NT2/D1 (cell line): ENCODE measurements at regions not wholly inside any gene's neighbourhood (a gene's known extent, or its start where the extent isn't known, plus 50 kb on each side); places are given as distances from the start of the nearest gene placed in this dataset.

Experiments used
- DNase-seq: peaks from one replicate; pipeline ENCODE4 v3.0.0-alpha.2; 2011; ENCODE audit warnings: low read depth, low spot score
- H3K27me3 ChIP-seq: 2 replicates; pipeline ENCODE4 v1.6.0; 2011; ENCODE audit warnings: mild to moderate bottlenecking; ENCODE audit not compliant: insufficient read length, insufficient read depth
- H3K36me3 ChIP-seq: 2 replicates; pipeline ENCODE4 v1.6.1; 2011; ENCODE audit warnings: mild to moderate bottlenecking, low read length, mixed read lengths; ENCODE audit not compliant: insufficient read depth, insufficient read length
- H3K4me1 ChIP-seq: 2 replicates; pipeline ENCODE4 v1.5.1; 2011; ENCODE audit not compliant: insufficient read depth, insufficient read length
- H3K4me3 ChIP-seq: 2 replicates; pipeline ENCODE4 v1.5.1; 2011; ENCODE audit warnings: low read depth; ENCODE audit not compliant: insufficient read length
- H3K9ac ChIP-seq: 2 replicates; pipeline ENCODE4 v1.6.0; 2011; ENCODE audit warnings: low read depth; ENCODE audit not compliant: insufficient read length
- H3K9me3 ChIP-seq: 2 replicates; pipeline ENCODE4 v1.5.1; 2011; ENCODE audit warnings: mild to moderate bottlenecking, low read length; ENCODE audit not compliant: insufficient read depth
- SUZ12 ChIP-seq: IDR thresholded peaks from 2 replicates; pipeline ENCODE4 v1.6.1; 2011; ENCODE audit not compliant: insufficient read length, insufficient read depth; ENCODE audit errors: extremely low read depth
- YY1 ChIP-seq: IDR thresholded peaks from 2 replicates; pipeline ENCODE4 v1.6.1; 2011; ENCODE audit not compliant: insufficient read length, insufficient read depth
- ZNF274 ChIP-seq: IDR thresholded peaks from 2 replicates; pipeline ENCODE4 v1.6.1; 2011; ENCODE audit warnings: mild to moderate bottlenecking, low read depth, low read length

GRCh38 chr12:13587721-13588390 lies 391.3 kb downstream of the EMP1 start:
- no peaks in the 10 kb centered on the region for H3K36me3 ChIP-seq
- H3K4me1 ChIP-seq, result peaks cover 4% of the 10 kb centered on the region
- no peak overlapping the region for H3K9ac ChIP-seq
- TF ChIP-seq ZNF274, result no peak
- TF ChIP-seq YY1, result no peak
- no peak for TF ChIP-seq SUZ12
- DNase-seq, result no peak
- H3K9me3 ChIP-seq, result no peaks in the 10 kb centered on the region
- H3K27me3 ChIP-seq, result no peaks in the 10 kb centered on the region
- no peak overlapping the region for H3K4me3 ChIP-seq

- H3K36me3 ChIP-seq, result no peaks in the 10 kb centered on the region
- H3K9ac ChIP-seq, result no peak overlapping the region
- TF ChIP-seq YY1 (no peak), ZNF274 (no peak), SUZ12 (no peak)
- H3K4me1 ChIP-seq, result peaks cover 2% of the 10 kb centered on the region
- H3K4me3 ChIP-seq, result no peak overlapping the region
- no peak for DNase-seq
- no peaks in the 10 kb centered on the region for H3K27me3 ChIP-seq
- H3K9me3 ChIP-seq, result no peaks in the 10 kb centered on the region
Observed at GRCh38 chr12:13586361-13586760, 389.8 kb downstream of the EMP1 start.

- TF ChIP-seq SUZ12 (no peak), YY1 (no peak), ZNF274 (no peak)
- no peaks in the 10 kb centered on the region for H3K4me1 ChIP-seq
- no peak overlapping the region for H3K4me3 ChIP-seq
- H3K9ac ChIP-seq, result no peak overlapping the region
- H3K9me3 ChIP-seq, result no peaks in the 10 kb centered on the region
- H3K36me3 ChIP-seq, result no peaks in the 10 kb centered on the region
- no peaks in the 10 kb centered on the region for H3K27me3 ChIP-seq
- no peak for DNase-seq
Observed at GRCh38 chr12:13584541-13584940, 388.0 kb downstream of the EMP1 start.

DNA sequence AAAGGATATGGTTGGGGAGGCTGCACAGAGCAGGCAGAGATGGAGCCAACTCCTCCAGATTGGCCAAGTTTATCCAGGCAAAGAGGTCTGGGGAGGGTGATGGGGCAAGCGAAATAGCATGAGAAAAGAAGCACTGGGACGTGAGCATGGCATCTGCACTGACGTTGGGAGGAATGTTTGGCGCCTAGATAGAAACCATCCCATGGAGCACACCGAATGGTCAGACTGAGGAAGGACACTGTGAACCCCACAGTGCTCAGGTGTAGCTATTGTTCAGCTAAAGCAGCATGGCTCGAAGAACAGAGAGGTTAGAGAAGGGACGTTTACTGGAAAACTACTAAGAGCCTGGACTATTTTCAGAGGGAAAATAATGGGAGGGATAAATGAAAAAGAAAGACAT lies 387.1 kb downstream of the EMP1 start:
- Histone ChIP-seq H3K9me3 (no peaks in the 10 kb centered on the region), H3K4me3 (no peak overlapping the region), H3K27me3 (no peaks in the 10 kb centered on the region), H3K4me1 (no peaks in the 10 kb centered on the region), H3K36me3 (no peaks in the 10 kb centered on the region), H3K9ac (no peak overlapping the region)
- DNase-seq, result no peak
- TF ChIP-seq ZNF274 (no peak), YY1 (no peak), SUZ12 (no peak)

DNA sequence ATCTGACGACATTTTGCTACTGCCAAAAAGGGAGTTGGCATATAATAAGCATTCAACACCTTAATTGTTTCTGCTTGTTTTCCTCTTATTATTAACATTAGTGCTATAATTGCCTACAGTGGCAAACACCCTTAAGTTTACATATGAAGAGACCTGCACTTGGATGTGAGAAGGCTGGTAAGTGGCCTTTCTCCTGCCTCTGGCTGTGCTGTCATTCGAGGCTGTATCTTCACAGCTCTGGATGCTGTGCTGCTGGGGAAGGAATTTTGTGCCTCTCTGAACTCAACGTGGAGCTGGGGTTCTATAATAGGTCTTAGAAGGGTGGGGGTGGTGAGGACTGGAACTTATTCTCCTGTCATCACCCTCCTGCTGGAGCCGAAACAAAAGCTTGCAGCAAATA lies 385.9 kb downstream of the EMP1 start:
- Histone ChIP-seq H3K9me3 (no peaks in the 10 kb centered on the region), H3K4me1 (no peaks in the 10 kb centered on the region), H3K9ac (no peak overlapping the region), H3K36me3 (no peaks in the 10 kb centered on the region), H3K27me3 (no peaks in the 10 kb centered on the region), H3K4me3 (no peak overlapping the region)
- no peak for TF ChIP-seq ZNF274
- no peak for TF ChIP-seq YY1
- TF ChIP-seq SUZ12, result no peak
- no peak for DNase-seq

GRCh38 chr12:13581031-13581430 lies 384.5 kb downstream of the EMP1 start:
- H3K4me1 ChIP-seq, result no peaks in the 10 kb centered on the region
- no peaks in the 10 kb centered on the region for H3K27me3 ChIP-seq
- no peak overlapping the region for H3K4me3 ChIP-seq
- no peaks in the 10 kb centered on the region for H3K36me3 ChIP-seq
- no peak for TF ChIP-seq ZNF274
- TF ChIP-seq SUZ12, result no peak
- no peak for TF ChIP-seq YY1
- no peak overlapping the region for H3K9ac ChIP-seq
- H3K9me3 ChIP-seq, result no peaks in the 10 kb centered on the region
- DNase-seq, result no peak

GRCh38 chr12:13580206-13580605 lies 383.7 kb downstream of the EMP1 start:
- no peaks in the 10 kb centered on the region for H3K27me3 ChIP-seq
- no peak for DNase-seq
- TF ChIP-seq SUZ12, result no peak
- TF ChIP-seq ZNF274, result no peak
- TF ChIP-seq YY1, result no peak
- H3K9me3 ChIP-seq, result no peaks in the 10 kb centered on the region
- no peaks in the 10 kb centered on the region for H3K36me3 ChIP-seq
- H3K4me3 ChIP-seq, result no peak overlapping the region
- H3K4me1 ChIP-seq, result no peaks in the 10 kb centered on the region
- no peak overlapping the region for H3K9ac ChIP-seq

DNA sequence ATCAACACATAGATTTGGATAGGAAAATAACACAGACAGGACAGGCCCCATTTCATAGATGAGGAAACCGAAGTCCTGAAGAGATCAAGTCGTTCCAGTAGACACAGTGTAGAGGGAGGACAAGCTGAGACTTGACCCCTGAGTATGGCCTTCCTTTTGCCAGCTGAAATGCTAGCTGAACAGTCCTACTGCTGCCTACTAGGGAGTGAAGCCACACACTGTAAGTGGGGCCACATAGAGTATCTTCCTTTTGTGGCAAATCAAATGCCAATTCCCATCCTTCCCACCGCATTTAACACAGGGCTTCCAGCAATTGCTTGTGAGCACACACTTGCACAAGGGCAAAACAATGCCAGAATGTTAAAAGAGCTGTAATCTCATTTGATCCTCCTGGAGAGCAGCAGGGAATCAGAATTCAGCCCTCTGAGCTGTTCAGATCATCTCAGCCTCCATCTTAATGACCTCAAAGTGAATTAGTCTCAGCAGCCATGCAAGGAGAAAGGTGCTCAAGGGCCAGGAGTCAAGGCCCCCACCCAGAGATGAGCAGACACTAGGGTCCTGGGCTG lies 380.5 kb downstream of the EMP1 start:
- DNase-seq, result no peak
- no peak overlapping the region for H3K9ac ChIP-seq
- no peak overlapping the region for H3K4me3 ChIP-seq
- H3K4me1 ChIP-seq, result no peaks in the 10 kb centered on the region
- TF ChIP-seq SUZ12, result no peak
- no peak for TF ChIP-seq YY1
- TF ChIP-seq ZNF274, result no peak
- H3K36me3 ChIP-seq, result no peaks in the 10 kb centered on the region
- no peaks in the 10 kb centered on the region for H3K27me3 ChIP-seq
- H3K9me3 ChIP-seq, result no peaks in the 10 kb centered on the region
